Sigmoid colon (tissue), 6 donors: ENCODE measurements at regions not wholly inside any gene's neighbourhood (a gene's known extent, or its start where the extent isn't known, plus 50 kb on each side); places are given as distances from the start of the nearest gene placed in this dataset.

Source experiments
- DNase-seq: peaks from one replicate; pipeline ENCODE4 v3.0.0-alpha.2; 2019
- H3K27ac ChIP-seq, 4 donors: fragments of 200-600 bp; sonication (generic); one replicate each; pipeline ENCODE4 v1.5.1; 2016 to 2019; ENCODE audit warnings: mild to moderate bottlenecking in 1 of 4
- H3K27me3 ChIP-seq, 3 donors: fragments of 200-600 bp; sonication (generic); one replicate each; pipeline ENCODE4 v1.5.1; 2019; ENCODE audit warnings: mild to moderate bottlenecking in 1 of 3
- H3K36me3 ChIP-seq, 4 donors: fragments of 200-600 bp; sonication (generic); one replicate each; pipeline ENCODE4 v1.5.1; 2016 to 2019
- H3K4me1 ChIP-seq, 4 donors: fragments of 200-600 bp; sonication (generic); one replicate each; pipeline ENCODE4 v1.5.1; 2017 to 2019
- H3K4me3 ChIP-seq, 4 donors: fragments of 200-600 bp; sonication (generic); one replicate each; pipeline ENCODE4 v1.5.1; 2017 to 2019; ENCODE audit warnings: mild to moderate bottlenecking in 2 of 4, moderate library complexity in 1 of 4
- H3K9me3 ChIP-seq, 4 donors: fragments of 200-600 bp in 3 of 4; sonication (generic) in 3 of 4; one replicate each; pipeline versions ENCODE4 v1.5.1 to v1.6.1; 2013 to 2019
- EP300 ChIP-seq, 4 donors: sonication (generic); formaldehyde crosslinking; IDR thresholded peaks; one replicate each; pipeline ENCODE4 v1.6.1; 2017; ENCODE audit warnings: antibody characterized with exemption in 4 of 4
- POLR2A ChIP-seq, 2 donors: fragments of 450-650 bp; IDR thresholded peaks; one replicate each; pipeline ENCODE4 v1.6.1; 2016; ENCODE audit warnings: antibody characterized with exemption in 2 of 2, mild to moderate bottlenecking in 2 of 2, moderate library complexity in 2 of 2
- POLR2AphosphoS5 ChIP-seq, 4 donors: sonication (generic); formaldehyde crosslinking; IDR thresholded peaks; one replicate each; pipeline ENCODE4 v1.6.1; 2017; ENCODE audit warnings: antibody characterized with exemption in 4 of 4
- WGBS, 2 donors: extraction: QIAGEN DNeasy Blood & Tissue Kit; methylation state at CpG; one replicate each; pipeline ENCODE4 v1.1.7; 2013; 5-methylcytosine and 5-hydroxymethylcytosine counted together
- intact Hi-C: fragments of 100-400 bp; cut with DNase I; formaldehyde crosslinking; loops from one replicate; pipeline ENCODE4 v1.15.1; 2023
- TF ChIP-seq, protein P1 (sequence below), 4 experiments: fragments of 450-650 bp in 3 of 4; fragments of 200-600 bp in 1 of 4; IDR thresholded peaks; one replicate each; pipeline ENCODE4 v1.5.1; 2016 to 2019; ENCODE audit warnings: antibody characterized with exemption in 4 of 4, mild to moderate bottlenecking in 3 of 4, moderate library complexity in 2 of 4
- donor health status: healthy with polysubstance abuse.
- donor health status: healthy.

DNA sequence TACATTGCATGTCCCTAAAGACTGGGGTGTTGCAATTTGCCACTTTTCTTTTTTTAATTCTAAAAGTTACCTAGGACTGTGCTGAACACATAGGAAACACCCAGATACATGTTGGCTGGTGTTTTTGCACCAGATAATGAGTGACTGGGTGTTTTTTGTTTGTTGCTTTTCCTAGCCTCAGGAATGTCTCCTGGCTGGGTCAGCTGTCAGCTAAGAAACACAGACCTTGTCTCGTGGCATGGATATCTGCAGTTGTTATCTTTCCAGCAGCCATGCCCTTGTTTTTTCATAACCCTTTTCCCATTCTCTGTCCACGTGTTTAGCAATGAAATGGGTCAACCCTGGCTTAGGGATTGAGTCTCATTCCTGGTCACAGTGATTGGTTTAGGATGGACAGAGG is 433.9 kb upstream of the ZMIZ1 start:
- intact Hi-C loops, result no loop called here
- Histone ChIP-seq H3K27ac (no peak overlapping the region), H3K9me3 (no peaks in the 10 kb centered on the region), H3K27me3 (no peaks in the 10 kb centered on the region), H3K4me1 (peaks cover 0 to 11% (median 4%) of the 10 kb centered on the region in 4 donors), H3K36me3 (no peaks in the 10 kb centered on the region), H3K4me3 (no peak overlapping the region)
- no peak for DNase-seq
- WGBS, 2 donors, result 43 to 67% methylated on average over 2 of the region's 2 CpGs
- TF ChIP-seq POLR2A (IDR thresholded peaks at IDR 0.05), result no peak
- TF ChIP-seq, protein P1, sequence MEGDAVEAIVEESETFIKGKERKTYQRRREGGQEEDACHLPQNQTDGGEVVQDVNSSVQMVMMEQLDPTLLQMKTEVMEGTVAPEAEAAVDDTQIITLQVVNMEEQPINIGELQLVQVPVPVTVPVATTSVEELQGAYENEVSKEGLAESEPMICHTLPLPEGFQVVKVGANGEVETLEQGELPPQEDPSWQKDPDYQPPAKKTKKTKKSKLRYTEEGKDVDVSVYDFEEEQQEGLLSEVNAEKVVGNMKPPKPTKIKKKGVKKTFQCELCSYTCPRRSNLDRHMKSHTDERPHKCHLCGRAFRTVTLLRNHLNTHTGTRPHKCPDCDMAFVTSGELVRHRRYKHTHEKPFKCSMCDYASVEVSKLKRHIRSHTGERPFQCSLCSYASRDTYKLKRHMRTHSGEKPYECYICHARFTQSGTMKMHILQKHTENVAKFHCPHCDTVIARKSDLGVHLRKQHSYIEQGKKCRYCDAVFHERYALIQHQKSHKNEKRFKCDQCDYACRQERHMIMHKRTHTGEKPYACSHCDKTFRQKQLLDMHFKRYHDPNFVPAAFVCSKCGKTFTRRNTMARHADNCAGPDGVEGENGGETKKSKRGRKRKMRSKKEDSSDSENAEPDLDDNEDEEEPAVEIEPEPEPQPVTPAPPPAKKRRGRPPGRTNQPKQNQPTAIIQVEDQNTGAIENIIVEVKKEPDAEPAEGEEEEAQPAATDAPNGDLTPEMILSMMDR (IDR thresholded peaks at IDR 0.05), result no peak
- no peak for TF ChIP-seq POLR2AphosphoS5 (IDR thresholded peaks at IDR 0.05)
- TF ChIP-seq EP300 (IDR thresholded peaks at IDR 0.05), result no peak

GRCh38 chr10:78639629-78640028 is 429.1 kb upstream of the ZMIZ1 start:
- DNase-seq, result no peak
- intact Hi-C loops, result no loop called here
- H3K27ac ChIP-seq, result no peak overlapping the region
- H3K4me3 ChIP-seq, result no peak overlapping the region
- H3K9me3 ChIP-seq, result no peaks in the 10 kb centered on the region
- WGBS, 2 donors, result 95 to 97% methylated on average over 2 of the region's 2 CpGs
- H3K27me3 ChIP-seq, result no peaks in the 10 kb centered on the region
- H3K36me3 ChIP-seq, result no peaks in the 10 kb centered on the region
- H3K4me1 ChIP-seq, result peaks cover 0 to 9% (median 2%) of the 10 kb centered on the region in 4 donors
- TF ChIP-seq POLR2A (IDR thresholded peaks at IDR 0.05) (no peak), EP300 (IDR thresholded peaks at IDR 0.05) (no peak), POLR2AphosphoS5 (IDR thresholded peaks at IDR 0.05) (no peak)
- TF ChIP-seq, protein P1 (IDR thresholded peaks at IDR 0.05), result no peak

DNA sequence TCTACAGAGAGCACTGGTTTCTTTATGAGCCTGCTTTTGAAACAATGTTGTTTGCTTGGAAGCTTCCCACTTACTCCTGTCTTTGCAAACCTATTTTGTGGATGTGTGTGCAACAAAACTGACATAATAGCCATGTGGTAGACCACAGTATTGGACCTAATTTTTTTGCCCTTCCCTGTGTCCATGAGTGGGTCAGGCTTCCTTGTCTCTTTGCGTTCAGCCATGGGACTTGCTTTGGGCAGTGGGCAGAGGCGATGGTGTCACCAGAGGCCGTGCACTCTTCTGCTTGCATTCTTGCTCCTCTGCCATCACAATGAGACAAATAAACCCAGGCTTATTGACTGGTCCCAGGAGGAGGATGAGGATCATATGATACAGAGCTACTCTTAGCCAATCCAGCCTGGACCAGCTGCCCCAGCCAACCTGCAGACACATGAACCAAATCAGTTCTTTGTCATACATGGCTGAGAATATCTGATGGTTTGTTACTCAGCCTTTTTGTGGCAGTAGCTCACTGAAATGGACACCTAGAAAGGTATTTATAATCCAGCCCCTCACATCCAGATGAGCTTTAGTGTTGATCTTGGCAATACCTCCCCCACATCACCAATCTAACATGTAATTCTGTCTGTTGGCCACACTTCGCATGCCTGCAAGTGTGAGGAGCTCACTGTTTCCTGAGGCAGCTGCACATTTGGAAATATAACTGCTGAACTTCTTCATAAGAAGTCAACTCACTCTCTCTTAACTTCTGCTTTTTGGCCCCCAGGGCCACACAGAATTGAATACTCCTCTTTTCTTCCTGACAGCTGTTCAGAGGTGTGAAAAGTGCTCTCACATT is 427.8 kb upstream of the ZMIZ1 start:
- intact Hi-C loops, result no loop called here
- no peak for DNase-seq
- no peaks in the 10 kb centered on the region for H3K9me3 ChIP-seq
- no peaks in the 10 kb centered on the region for H3K27me3 ChIP-seq
- 87 to 93% methylated on average over 4 of the region's 4 CpGs for WGBS, 2 donors
- H3K4me1 ChIP-seq, result no peaks in the 10 kb centered on the region
- TF ChIP-seq POLR2A (IDR thresholded peaks at IDR 0.05) (no peak), EP300 (IDR thresholded peaks at IDR 0.05) (no peak)
- no peaks in the 10 kb centered on the region for H3K36me3 ChIP-seq
- H3K27ac ChIP-seq, result no peak overlapping the region
- no peak overlapping the region for H3K4me3 ChIP-seq

- no peak for DNase-seq
- Histone ChIP-seq H3K4me1 (no peaks in the 10 kb centered on the region), H3K4me3 (no peak overlapping the region), H3K9me3 (no peaks in the 10 kb centered on the region), H3K27ac (no peak overlapping the region), H3K27me3 (no peaks in the 10 kb centered on the region), H3K36me3 (no peaks in the 10 kb centered on the region)
- 75 to 86% methylated on average over 5 of the region's 5 CpGs for WGBS, 2 donors
- TF ChIP-seq, protein P1 (IDR thresholded peaks at IDR 0.05), result no peak
- TF ChIP-seq POLR2A (IDR thresholded peaks at IDR 0.05) (no peak), EP300 (IDR thresholded peaks at IDR 0.05) (no peak), POLR2AphosphoS5 (IDR thresholded peaks at IDR 0.05) (no peak)
- intact Hi-C loops, result no loop called here
Measured at GRCh38 chr10:78641693-78642092, 427.1 kb upstream of the ZMIZ1 start.

DNA sequence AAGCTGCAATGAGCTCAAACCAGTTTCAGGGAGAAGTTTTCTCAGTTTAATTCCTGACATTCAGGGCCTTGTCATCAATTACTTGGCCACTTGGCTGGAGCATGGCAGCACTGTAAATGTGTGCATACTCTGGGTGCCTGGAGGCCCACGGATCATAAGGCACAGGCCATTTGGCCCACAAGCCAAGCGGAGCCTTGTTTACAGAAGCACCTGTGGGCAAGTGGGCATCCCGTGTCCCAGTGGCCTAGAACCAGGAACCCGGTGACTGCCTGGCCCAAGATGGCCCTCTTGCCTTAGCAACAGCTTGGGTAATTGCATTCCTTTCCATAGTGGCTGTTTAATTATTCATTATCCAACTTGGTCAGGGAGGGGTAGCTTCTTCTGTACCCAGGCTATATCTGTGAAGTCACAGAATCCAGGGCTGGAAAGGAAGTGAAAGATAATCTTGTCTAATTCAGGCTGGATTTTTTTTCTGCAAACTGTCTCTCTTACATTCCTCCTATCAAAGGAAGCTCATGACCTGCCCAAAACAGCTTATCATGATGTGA is 426.4 kb upstream of the ZMIZ1 start:
- intact Hi-C loops, result no loop called here
- TF ChIP-seq EP300 (IDR thresholded peaks at IDR 0.05) (no peak), POLR2A (IDR thresholded peaks at IDR 0.05) (no peak), POLR2AphosphoS5 (IDR thresholded peaks at IDR 0.05) (no peak)
- TF ChIP-seq, protein P1 (IDR thresholded peaks at IDR 0.05), result no peak
- Histone ChIP-seq H3K27me3 (no peaks in the 10 kb centered on the region), H3K4me1 (no peaks in the 10 kb centered on the region), H3K27ac (no peak overlapping the region), H3K4me3 (no peak overlapping the region), H3K36me3 (no peaks in the 10 kb centered on the region), H3K9me3 (no peaks in the 10 kb centered on the region)
- DNase-seq, result no peak
- WGBS, 2 donors, result 89 to 92% methylated on average over 4 of the region's 4 CpGs
